GM12878 (cell line): ENCODE measurements at regions not wholly inside any gene's neighbourhood (a gene's known extent, or its start where the extent isn't known, plus 50 kb on each side); places are given as distances from the start of the nearest gene placed in this dataset.

Source experiments
- ATAC-seq: fragments of 200-7000 bp; cut with Tn5 transposase; 3 replicates; pipeline ENCODE4 v1.9.1; 2020; ENCODE audit warnings: mild to moderate bottlenecking, moderate library complexity
- BruUV-seq: library from RNA; stranded (reverse); fragments of 400-500 nt; replicated peaks from 2 replicates; lab custom pipeline; 2021; lab: Mats Ljungman, UMichigan
- CTCF ChIA-PET: fragments of 300-600 bp; sonication (Branson Sonifier 250); formaldehyde crosslinking; extraction: SDS; loops from one replicate; lab custom pipeline; 2021; ENCODE audit warnings: inconsistent platforms; lab: Yijun Ruan, JAX
- POLR2A ChIA-PET: fragments of 350-600 bp; formaldehyde crosslinking; extraction: SDS; loops from one replicate; lab custom pipeline; 2021; ENCODE audit warnings: inconsistent platforms; lab: Charles Lee
- RAD21 ChIA-PET: fragments of 300-600 bp; sonication (Branson Sonifier 250); formaldehyde crosslinking; loops from one replicate; lab custom pipeline; 2023; ENCODE audit warnings: antibody characterized with exemption; ENCODE audit not compliant: unreplicated experiment; lab: Charles Lee
- SMC1A ChIA-PET: fragments of 300-600 bp; sonication (Branson Sonifier 250); formaldehyde crosslinking; loops from one replicate; lab custom pipeline; 2023; ENCODE audit not compliant: unreplicated experiment, uncharacterized antibody; lab: Charles Lee
- DNase-seq: peaks from one replicate; pipeline ENCODE4 v3.0.0-alpha.2; 2011; ENCODE audit warnings: low read depth, low spot score
- FAIRE-seq: peaks from 3 replicates; lab custom pipeline; 2011; peaks lifted over from hg19 to GRCh38; lab: Jason Lieb, UNC
- H2AFZ ChIP-seq: 2 replicates; pipeline ENCODE4 v1.6.0; 2011; ENCODE audit warnings: low read depth, low read length, control low read depth; ENCODE audit not compliant: control insufficient read depth
- H3K27ac ChIP-seq: 2 replicates; pipeline ENCODE4 v1.5.1; 2011; ENCODE audit warnings: control low read depth; ENCODE audit not compliant: control insufficient read depth, insufficient read depth
- H3K27me3 ChIP-seq, 2 experiments: replicated peaks in 1 of 2; 2 replicates each; pipeline versions ENCODE4 v1.6.0 to v1.6.1; 2011; ENCODE audit warnings: low read length in 1 of 2; ENCODE audit not compliant: control insufficient read depth in 2 of 2, insufficient read depth in 2 of 2
- H3K36me3 ChIP-seq, 2 experiments: 2 replicates each; pipeline ENCODE4 v1.5.1; 2011; ENCODE audit warnings: low read length in 1 of 2; ENCODE audit not compliant: control insufficient read depth in 2 of 2, insufficient read depth in 2 of 2
- H3K4me1 ChIP-seq: 2 replicates; pipeline ENCODE4 v1.6.1; 2011; ENCODE audit warnings: mild to moderate bottlenecking, low read length, moderate library complexity, mixed read lengths; ENCODE audit not compliant: control insufficient read depth, insufficient read depth
- H3K4me2 ChIP-seq: 2 replicates; pipeline ENCODE4 v1.6.0; 2011; ENCODE audit warnings: control low read depth; ENCODE audit not compliant: control insufficient read depth, insufficient read depth
- H3K4me3 ChIP-seq: fragments of 200-600 bp; sonication (generic); 2 replicates; pipeline ENCODE4 v1.5.1; 2016
- H3K79me2 ChIP-seq: 2 replicates; pipeline ENCODE4 v1.6.0; 2011; ENCODE audit warnings: low read length; ENCODE audit not compliant: control insufficient read depth, insufficient read depth
- H3K9ac ChIP-seq: 2 replicates; pipeline ENCODE4 v1.8.0; 2011; ENCODE audit warnings: low read length, control low read depth, mixed read lengths; ENCODE audit not compliant: control insufficient read depth, insufficient read depth
- H3K9me3 ChIP-seq: replicated peaks from 3 replicates; pipeline ENCODE4 v1.5.1; 2011; ENCODE audit warnings: mild to moderate bottlenecking, low read length; ENCODE audit not compliant: control insufficient read depth, insufficient read depth
- H4K20me1 ChIP-seq: 2 replicates; pipeline ENCODE4 v1.6.0; 2011; ENCODE audit not compliant: control insufficient read depth, insufficient read depth
- ASH2L ChIP-seq: fragments of 300-600, 200-600 bp; sonication (generic); IDR thresholded peaks from 2 replicates; pipeline ENCODE4 v1.6.1; 2017; ENCODE audit warnings: low read depth, mild to moderate bottlenecking, borderline replicate concordance
- ATF3 ChIP-seq: IDR thresholded peaks from 2 replicates; pipeline ENCODE4 v1.6.1; 2011; ENCODE audit warnings: low read depth, mild to moderate bottlenecking, low read length, moderate library complexity, borderline replicate concordance; ENCODE audit errors: extremely low read depth
- CEBPZ ChIP-seq: fragments of 150-350 bp; IDR thresholded peaks from 2 replicates; pipeline ENCODE4 v1.6.1; 2016; ENCODE audit warnings: low read depth, low read length
- MEF2A ChIP-seq: IDR thresholded peaks from 2 replicates; pipeline ENCODE4 v1.6.1; 2011; ENCODE audit warnings: low read depth, mild to moderate bottlenecking, low read length, moderate library complexity; ENCODE audit not compliant: insufficient read depth
- RBBP5 ChIP-seq: fragments of 200-600 bp; sonication (generic); conservative IDR thresholded peaks from 2 replicates; pipeline ENCODE4 v1.6.1; 2016
- SREBF2 ChIP-seq: IDR thresholded peaks from 2 replicates; pipeline ENCODE4 v1.6.1; 2012; ENCODE audit warnings: mild to moderate bottlenecking, low read length
- STAT1 ChIP-seq: fragments of 450-650 bp; conservative IDR thresholded peaks from 2 replicates; pipeline ENCODE4 v1.6.1; 2014; ENCODE audit warnings: antibody characterized with exemption, mild to moderate bottlenecking
- STAT3 ChIP-seq: IDR thresholded peaks from 2 replicates; pipeline ENCODE4 v1.6.1; 2011; ENCODE audit warnings: low read depth, low read length, improper control_type of control experiment
- SUZ12 ChIP-seq: fragments of 200-600 bp; sonication (generic); IDR thresholded peaks from one replicate; pipeline ENCODE4 v1.6.1; 2018; ENCODE audit warnings: antibody characterized with exemption, mild to moderate bottlenecking; ENCODE audit not compliant: unreplicated experiment
- ZBTB33 ChIP-seq: fragments of 450-650 bp; IDR thresholded peaks from 2 replicates; pipeline ENCODE4 v1.6.1; 2017; ENCODE audit warnings: mild to moderate bottlenecking
- ZZZ3 ChIP-seq: IDR thresholded peaks from 2 replicates; pipeline ENCODE4 v1.6.1; 2011; ENCODE audit warnings: low read depth; ENCODE audit not compliant: control insufficient read depth, insufficient read length
- WGBS: methylation state at CpG from one replicate; pipeline ENCODE4 v1.1.6; 2016; ENCODE audit warnings: low lambda C conversion rate; ENCODE audit not compliant: insufficient replicate concordance, insufficient coverage; ENCODE audit errors: missing lambda C conversion rate; 5-methylcytosine and 5-hydroxymethylcytosine counted together
- in situ Hi-C: fragments of 300-500 bp; cut with MboI; formaldehyde crosslinking; loops from 9 replicates; pipeline ENCODE4 v1.14.3; 2018; ENCODE audit warnings: mixed read lengths
- intact Hi-C: fragments of 100-400 bp; cut with micrococcal nuclease; formaldehyde crosslinking; loops from one replicate; pipeline ENCODE4 v1.14.2; 2022; ENCODE audit not compliant: unreplicated experiment

- Histone ChIP-seq H3K4me3 (no peak overlapping the region), H3K27me3 (no peaks in the 10 kb centered on the region; a peak in 1 of 4 replicates), H3K9ac (no peak overlapping the region), H3K4me1 (no peaks in the 10 kb centered on the region), H3K9me3 (no peaks in the 10 kb centered on the region), H2AFZ (no peak overlapping the region), H3K36me3 (no peaks in the 10 kb centered on the region), H3K4me2 (no peak overlapping the region), H3K27ac (no peak overlapping the region), H3K79me2 (no peaks in the 10 kb centered on the region), H4K20me1 (no peaks in the 10 kb centered on the region)
- ATAC-seq: no peak
- ChIA-PET SMC1A (no interaction called here), RAD21 (no interaction called here), POLR2A (no interaction called here), CTCF (no interaction called here)
- no peak for TF ChIP-seq ASH2L
- no peak for TF ChIP-seq ZBTB33
- no peak for TF ChIP-seq ZZZ3
- no peak for TF ChIP-seq STAT3
- no peak for TF ChIP-seq STAT1
- no peak for TF ChIP-seq ATF3
- no peak for TF ChIP-seq SUZ12
- TF ChIP-seq SREBF2: no peak
- TF ChIP-seq RBBP5: no peak
- TF ChIP-seq CEBPZ: no peak
- no peak for TF ChIP-seq MEF2A
- FAIRE-seq: no peak
- WGBS: 41% methylated on average over 4 of the region's 4 CpGs
- in situ Hi-C loops (no loop called here), intact Hi-C loops (no loop called here)
- BruUV-seq: no TSS peak
- DNase-seq: no peak
These were observed 262.7 kb downstream of the DLEU7 start for GRCh38 chr13:50580684-50581305.
